Uterus (tissue), 3 donors: ENCODE measurements at regions not wholly inside any gene's neighbourhood (a gene's known extent, or its start where the extent isn't known, plus 50 kb on each side); places are given as distances from the start of the nearest gene placed in this dataset.

ENCODE experiments used
- DNase-seq, 2 donors: peaks; one replicate each; pipeline ENCODE4 v3.0.0-alpha.2; 2019 to 2020
- H3K27ac ChIP-seq, 2 donors: fragments of 200-600 bp; sonication (generic); 1 replicate in 1 of 2; 2 replicates in 1 of 2; pipeline ENCODE4 v1.5.1; 2016 to 2018
- H3K27me3 ChIP-seq, 2 donors: fragments of 200-600 bp; sonication (generic); one replicate each; pipeline ENCODE4 v1.5.1; 2018 to 2019; ENCODE audit warnings: control low read depth in 1 of 2
- H3K36me3 ChIP-seq, 2 donors: fragments of 200-600 bp; sonication (generic); one replicate each; pipeline ENCODE4 v1.5.1; 2019; ENCODE audit warnings: control low read depth in 1 of 2
- H3K4me1 ChIP-seq, 2 donors: fragments of 200-600 bp; sonication (generic); one replicate each; pipeline ENCODE4 v1.5.1; 2018 to 2019; ENCODE audit warnings: control low read depth in 1 of 2
- H3K4me3 ChIP-seq, 2 donors: fragments of 200-600 bp; sonication (generic); 1 replicate in 1 of 2; 2 replicates in 1 of 2; pipeline ENCODE4 v1.5.1; 2018 to 2019; ENCODE audit warnings: mild to moderate bottlenecking in 1 of 2
- H3K9me3 ChIP-seq, 2 donors: fragments of 200-600 bp; sonication (generic); one replicate each; pipeline ENCODE4 v1.5.1; 2019; ENCODE audit warnings: control low read depth in 1 of 2
- CTCF ChIP-seq, 4 experiments: fragments of 200-600 bp in 2 of 4; fragments of 450-650 bp in 2 of 4; sonication (generic) in 2 of 4; IDR thresholded peaks; one replicate each; pipeline ENCODE4 v1.5.1; 2016 to 2019; ENCODE audit warnings: antibody characterized with exemption in 4 of 4, mild to moderate bottlenecking in 2 of 4, moderate library complexity in 1 of 4
- POLR2A ChIP-seq, 2 donors: fragments of 450-650 bp; IDR thresholded peaks; one replicate each; pipeline ENCODE4 v1.6.1; 2016; ENCODE audit warnings: antibody characterized with exemption in 2 of 2, mild to moderate bottlenecking in 1 of 2, moderate library complexity in 1 of 2
- intact Hi-C: fragments of 100-400 bp; cut with DNase I; formaldehyde crosslinking; loops from one replicate; pipeline ENCODE4 v1.15.1; 2023; ENCODE audit warnings: low total_unique reads
- donor health status: DM: yes; HTN: yes; CAD: no.

GRCh38 chr11:116100016-116100415 is 595.8 kb upstream of the CADM1 start:
- Histone ChIP-seq H3K27me3 (no peaks in the 10 kb centered on the region), H3K36me3 (no peaks in the 10 kb centered on the region), H3K27ac (no peak overlapping the region), H3K9me3 (no peaks in the 10 kb centered on the region), H3K4me3 (no peak overlapping the region), H3K4me1 (no peaks in the 10 kb centered on the region)
- no peak for DNase-seq
- intact Hi-C loops: no loop called here
- no peak for TF ChIP-seq CTCF (IDR thresholded peaks at IDR 0.05)
- no peak for TF ChIP-seq POLR2A (IDR thresholded peaks at IDR 0.05)

- Histone ChIP-seq H3K9me3 (no peaks in the 10 kb centered on the region), H3K27ac (no peak overlapping the region), H3K4me3 (no peak overlapping the region), H3K27me3 (no peaks in the 10 kb centered on the region), H3K4me1 (no peaks in the 10 kb centered on the region), H3K36me3 (no peaks in the 10 kb centered on the region)
- intact Hi-C loops: no loop called here
- TF ChIP-seq CTCF (IDR thresholded peaks at IDR 0.05) (no peak), POLR2A (IDR thresholded peaks at IDR 0.05) (no peak)
- DNase-seq: no peak
These were observed 595.3 kb upstream of the CADM1 start for GRCh38 chr11:116099541-116099940.

GRCh38 chr11:116096272-116096995 is 592.2 kb upstream of the CADM1 start:
- no peaks in the 10 kb centered on the region for H3K4me1 ChIP-seq
- peak overlapping the region in 1 of 2 donors; percentile 71 for H3K27ac ChIP-seq
- no peaks in the 10 kb centered on the region for H3K27me3 ChIP-seq
- H3K9me3 ChIP-seq: no peaks in the 10 kb centered on the region
- DNase-seq: peak; percentile 22 to 34
- TF ChIP-seq POLR2A (IDR thresholded peaks at IDR 0.05) (no peak), CTCF (IDR thresholded peaks at IDR 0.05) (no peak)
- intact Hi-C loops: no loop called here
- H3K4me3 ChIP-seq: no peak overlapping the region
- no peaks in the 10 kb centered on the region for H3K36me3 ChIP-seq

GRCh38 chr11:116093481-116094270 is 589.5 kb upstream of the CADM1 start:
- Histone ChIP-seq H3K9me3 (no peaks in the 10 kb centered on the region), H3K36me3 (no peaks in the 10 kb centered on the region), H3K27ac (no peak overlapping the region), H3K4me3 (no peak overlapping the region), H3K4me1 (no peaks in the 10 kb centered on the region), H3K27me3 (no peaks in the 10 kb centered on the region)
- TF ChIP-seq CTCF (IDR thresholded peaks at IDR 0.05) (no peak), POLR2A (IDR thresholded peaks at IDR 0.05) (no peak)
- DNase-seq: no peak
- intact Hi-C loops: no loop called here

GRCh38 chr11:116093065-116093464 is 588.9 kb upstream of the CADM1 start:
- Histone ChIP-seq H3K4me3 (no peak overlapping the region), H3K36me3 (no peaks in the 10 kb centered on the region), H3K9me3 (no peaks in the 10 kb centered on the region), H3K4me1 (no peaks in the 10 kb centered on the region), H3K27me3 (no peaks in the 10 kb centered on the region), H3K27ac (no peak overlapping the region)
- TF ChIP-seq POLR2A (IDR thresholded peaks at IDR 0.05) (no peak), CTCF (IDR thresholded peaks at IDR 0.05) (no peak)
- intact Hi-C loops: no loop called here
- no peak for DNase-seq
